GM18873 (cell line): ENCODE measurements at regions not wholly inside any gene's neighbourhood (a gene's known extent, or its start where the extent isn't known, plus 50 kb on each side); places are given as distances from the start of the nearest gene placed in this dataset.
"Not testable (repeated sequence)": the region's sequence is repeated elsewhere in the genome, so short reads cannot be mapped to it uniquely, and the experiment has no call there.

Experiments used
- ATAC-seq: cut with Tn5 transposase; IDR thresholded peaks from one replicate; pipeline ENCODE4 v1.9.1; 2021; ENCODE audit warnings: mild to moderate bottlenecking, moderate library complexity, moderate number of reproducible peaks; ENCODE audit not compliant: unreplicated experiment, low FRiP score

- no peak for ATAC-seq
These were observed 52.5 kb upstream of the RESF1 start for GRCh38 chr12:31906557-31907301.

- ATAC-seq, result no peak
These were observed 56.2 kb upstream of the RESF1 start for GRCh38 chr12:31903025-31903424.

- no peak for ATAC-seq
These were observed 58.9 kb upstream of the RESF1 start for GRCh38 chr12:31900271-31900670.

- ATAC-seq, result no peak
These were observed 60.1 kb upstream of the RESF1 start for GRCh38 chr12:31899109-31899508.

- no peak for ATAC-seq
These were observed 61.3 kb upstream of the RESF1 start for GRCh38 chr12:31897781-31898503.

GRCh38 chr12:31897092-31897491 lies 62.1 kb upstream of the RESF1 start:
- ATAC-seq, result not testable (repeated sequence)

GRCh38 chr12:31896514-31897039 lies 62.6 kb upstream of the RESF1 start:
- peak; percentile 98 for ATAC-seq

- ATAC-seq, result no peak
These were observed 63.6 kb upstream of the RESF1 start for GRCh38 chr12:31895449-31896150.

GRCh38 chr12:31890295-31891285 lies 68.6 kb upstream of the RESF1 start:
- no peak for ATAC-seq

GRCh38 chr12:31887109-31887811 lies 72.0 kb upstream of the RESF1 start:
- no peak for ATAC-seq

- ATAC-seq, result not testable (repeated sequence)
These were observed 76.5 kb upstream of the RESF1 start for GRCh38 chr12:31882682-31883081.

- ATAC-seq, result no peak
These were observed 78.9 kb upstream of the RESF1 start for GRCh38 chr12:31880340-31880739.

- ATAC-seq, result no peak
These were observed 81.3 kb upstream of the RESF1 start for GRCh38 chr12:31877884-31878283.

- ATAC-seq, result no peak
These were observed 82.4 kb upstream of the RESF1 start for GRCh38 chr12:31876568-31877424.

- ATAC-seq, result no peak
These were observed 83.6 kb upstream of the RESF1 start for GRCh38 chr12:31875609-31875964.

- ATAC-seq, result peak; percentile 85
These were observed 84.1 kb upstream of the RESF1 start for GRCh38 chr12:31874961-31875608.

GRCh38 chr12:31872831-31873604 lies 86.2 kb upstream of the RESF1 start:
- no peak for ATAC-seq
